ENCODE measurements at regions not wholly inside any gene's neighbourhood (a gene's known extent, or its start where the extent isn't known, plus 50 kb on each side); places are given as distances from the start of the nearest gene placed in this dataset.

GRCh38 chr7:69422574-69422985, 175.7 kb upstream of the AUTS2 start:
- H3K36me3 ChIP-seq: no peaks in the 10 kb centered on the region
- DNase-seq (ENCODE audit: low spot score): peak; percentile 46
- no peak overlapping the region for H3K4me3 ChIP-seq
- H3K4me1 ChIP-seq (replicated peaks): peaks cover 5% of the 10 kb centered on the region
- TF ChIP-seq POLR2AphosphoS5 (IDR thresholded peaks at IDR 0.05) (peak; percentile 86), POLR2A (IDR thresholded peaks at IDR 0.05) (no peak)
- TF ChIP-seq, protein P1, sequence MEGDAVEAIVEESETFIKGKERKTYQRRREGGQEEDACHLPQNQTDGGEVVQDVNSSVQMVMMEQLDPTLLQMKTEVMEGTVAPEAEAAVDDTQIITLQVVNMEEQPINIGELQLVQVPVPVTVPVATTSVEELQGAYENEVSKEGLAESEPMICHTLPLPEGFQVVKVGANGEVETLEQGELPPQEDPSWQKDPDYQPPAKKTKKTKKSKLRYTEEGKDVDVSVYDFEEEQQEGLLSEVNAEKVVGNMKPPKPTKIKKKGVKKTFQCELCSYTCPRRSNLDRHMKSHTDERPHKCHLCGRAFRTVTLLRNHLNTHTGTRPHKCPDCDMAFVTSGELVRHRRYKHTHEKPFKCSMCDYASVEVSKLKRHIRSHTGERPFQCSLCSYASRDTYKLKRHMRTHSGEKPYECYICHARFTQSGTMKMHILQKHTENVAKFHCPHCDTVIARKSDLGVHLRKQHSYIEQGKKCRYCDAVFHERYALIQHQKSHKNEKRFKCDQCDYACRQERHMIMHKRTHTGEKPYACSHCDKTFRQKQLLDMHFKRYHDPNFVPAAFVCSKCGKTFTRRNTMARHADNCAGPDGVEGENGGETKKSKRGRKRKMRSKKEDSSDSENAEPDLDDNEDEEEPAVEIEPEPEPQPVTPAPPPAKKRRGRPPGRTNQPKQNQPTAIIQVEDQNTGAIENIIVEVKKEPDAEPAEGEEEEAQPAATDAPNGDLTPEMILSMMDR (IDR thresholded peaks at IDR 0.05): peak in 1 of 4 experiments; percentile 8
- WGBS: 26% methylated on average over 4 of the region's 4 CpGs
- H3K27ac ChIP-seq: peak overlapping the region in 1 of 2 donors; percentile 25
- intact Hi-C loops (cut with DNase I): no loop called here
- H3K27me3 ChIP-seq (replicated peaks; ENCODE audit: insufficient read depth): no peaks in the 10 kb centered on the region
- H3K9me3 ChIP-seq: no peaks in the 10 kb centered on the region

GRCh38 chr7:69426705-69427104, 171.6 kb upstream of the AUTS2 start:
- no peak for TF ChIP-seq POLR2A (IDR thresholded peaks at IDR 0.05)
- TF ChIP-seq POLR2AphosphoS5 (IDR thresholded peaks at IDR 0.05): no peak
- TF ChIP-seq, protein P1 (IDR thresholded peaks at IDR 0.05): no peak
- Histone ChIP-seq H3K36me3 (no peaks in the 10 kb centered on the region), H3K27ac (no peak overlapping the region), H3K4me3 (no peak overlapping the region), H3K4me1 (replicated peaks) (peaks cover 5% of the 10 kb centered on the region), H3K9me3 (no peaks in the 10 kb centered on the region), H3K27me3 (replicated peaks; ENCODE audit: insufficient read depth) (no peaks in the 10 kb centered on the region)
- no peak for DNase-seq (ENCODE audit: low spot score)
- intact Hi-C loops (cut with DNase I): no loop called here
- 93% methylated on average over 7 of the region's 7 CpGs for WGBS

- H3K4me3 ChIP-seq: no peak overlapping the region
- TF ChIP-seq POLR2AphosphoS5 (IDR thresholded peaks at IDR 0.05) (no peak), POLR2A (IDR thresholded peaks at IDR 0.05) (no peak)
- TF ChIP-seq, protein P1 (IDR thresholded peaks at IDR 0.05): no peak
- DNase-seq (ENCODE audit: low spot score): no peak
- intact Hi-C loops (cut with DNase I): no loop called here
- H3K9me3 ChIP-seq: no peaks in the 10 kb centered on the region
- no peak overlapping the region for H3K27ac ChIP-seq
- 63% methylated on average over 4 of the region's 4 CpGs for WGBS
- no peaks in the 10 kb centered on the region for H3K36me3 ChIP-seq
- H3K27me3 ChIP-seq (replicated peaks; ENCODE audit: insufficient read depth): no peaks in the 10 kb centered on the region
- no peaks in the 10 kb centered on the region for H3K4me1 ChIP-seq (replicated peaks)
These were observed 170.2 kb upstream of the AUTS2 start for GRCh38 chr7:69428089-69428488.

DNA sequence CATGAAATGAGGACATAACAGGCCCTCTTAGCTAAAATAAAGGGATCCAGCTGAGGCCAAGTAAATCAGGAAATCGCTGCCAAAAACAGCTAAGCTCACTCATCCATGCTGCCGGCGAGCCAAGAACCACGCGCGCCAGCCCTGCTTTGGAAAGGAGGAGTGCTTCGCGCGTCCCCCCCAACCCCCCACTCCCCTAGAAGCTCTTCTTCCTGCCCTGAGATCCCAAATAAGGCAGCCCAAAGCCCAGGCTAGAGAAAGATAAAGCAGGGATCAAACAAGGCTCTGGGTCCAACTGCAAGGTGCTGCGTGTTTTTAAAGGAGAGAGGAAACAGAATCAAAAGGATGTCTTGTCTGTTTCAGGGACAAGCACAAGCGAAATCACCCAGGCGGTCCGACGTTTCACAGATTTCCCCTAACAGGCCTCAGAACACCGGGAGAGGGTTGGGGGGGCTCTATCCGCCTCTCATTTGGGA, 168.3 kb upstream of the AUTS2 start:
- no peak for TF ChIP-seq POLR2A (IDR thresholded peaks at IDR 0.05)
- TF ChIP-seq, protein P1 (IDR thresholded peaks at IDR 0.05): no peak
- no peak for TF ChIP-seq POLR2AphosphoS5 (IDR thresholded peaks at IDR 0.05)
- no peaks in the 10 kb centered on the region for H3K27me3 ChIP-seq (replicated peaks; ENCODE audit: insufficient read depth)
- no peak for DNase-seq (ENCODE audit: low spot score)
- WGBS: 1% methylated on average over 16 of the region's 16 CpGs
- peak overlapping the region in 1 of 2 donors; percentile 33 for H3K27ac ChIP-seq
- intact Hi-C loops (cut with DNase I): no loop called here
- no peaks in the 10 kb centered on the region for H3K4me1 ChIP-seq (replicated peaks)
- no peak overlapping the region for H3K4me3 ChIP-seq
- H3K36me3 ChIP-seq: no peaks in the 10 kb centered on the region
- no peaks in the 10 kb centered on the region for H3K9me3 ChIP-seq

DNA sequence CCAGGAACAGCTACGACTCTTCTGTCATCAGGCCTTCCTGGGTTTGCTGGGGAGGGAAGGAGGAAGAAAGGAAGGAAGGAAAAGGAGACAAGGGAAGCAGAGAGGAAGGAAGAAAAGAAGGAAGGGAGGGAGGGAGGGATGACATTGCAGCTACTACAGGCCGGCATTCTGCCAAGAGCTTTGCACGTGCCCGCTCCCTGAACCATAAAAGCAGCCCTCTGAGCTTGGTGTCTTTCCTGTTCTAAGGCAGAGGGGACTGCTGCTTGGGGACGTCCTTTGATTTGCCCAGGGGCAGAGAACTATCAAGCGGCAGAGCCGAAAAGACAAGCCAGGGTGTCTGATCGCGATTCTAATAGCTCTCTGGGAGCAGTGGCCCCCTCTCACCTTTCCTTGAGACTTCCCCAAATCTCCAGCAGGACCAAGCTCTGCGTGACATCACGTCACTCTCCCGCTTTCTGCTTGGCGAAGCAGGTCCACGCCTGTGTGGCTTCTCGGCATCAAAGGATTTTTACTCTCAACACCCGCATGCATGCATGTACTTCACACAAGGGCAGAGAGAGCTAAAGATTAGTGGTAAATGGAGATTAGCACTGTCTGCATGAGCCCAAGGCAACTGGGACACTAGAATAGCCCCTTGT, 167.8 kb upstream of the AUTS2 start:
- no peaks in the 10 kb centered on the region for H3K9me3 ChIP-seq
- H3K36me3 ChIP-seq: no peaks in the 10 kb centered on the region
- H3K4me1 ChIP-seq (replicated peaks): no peaks in the 10 kb centered on the region
- intact Hi-C loops (cut with DNase I): no loop called here
- no peak for TF ChIP-seq POLR2AphosphoS5 (IDR thresholded peaks at IDR 0.05)
- no peak for TF ChIP-seq POLR2A (IDR thresholded peaks at IDR 0.05)
- TF ChIP-seq, protein P1 (IDR thresholded peaks at IDR 0.05): no peak
- H3K27me3 ChIP-seq (replicated peaks; ENCODE audit: insufficient read depth): no peaks in the 10 kb centered on the region
- 32% methylated on average over 16 of the region's 16 CpGs for WGBS
- H3K27ac ChIP-seq: peak overlapping the region in 1 of 2 donors; percentile 33
- H3K4me3 ChIP-seq: no peak overlapping the region
- peak; percentile 51 for DNase-seq (ENCODE audit: low spot score)
